GM18498 (cell line): ENCODE measurements at regions not wholly inside any gene's neighbourhood (a gene's known extent, or its start where the extent isn't known, plus 50 kb on each side); places are given as distances from the start of the nearest gene placed in this dataset.
"Not testable (repeated sequence)": the region's sequence is repeated elsewhere in the genome, so short reads cannot be mapped to it uniquely, and the experiment has no call there.

Experiments used
- ATAC-seq: cut with Tn5 transposase; IDR thresholded peaks from one replicate; pipeline ENCODE4 v1.9.1; 2021; ENCODE audit warnings: mild to moderate bottlenecking, moderate library complexity; ENCODE audit not compliant: unreplicated experiment

GRCh38 chr5:110812639-110813038 lies 73.8 kb downstream of the SLC25A46 start:
- ATAC-seq = no peak

- ATAC-seq = no peak
Observed at GRCh38 chr5:110815916-110816605, 77.3 kb downstream of the SLC25A46 start.

- ATAC-seq = no peak
Observed at GRCh38 chr5:110817459-110817858, 78.7 kb downstream of the SLC25A46 start.

GRCh38 chr5:110823571-110823970 lies 84.8 kb downstream of the SLC25A46 start:
- ATAC-seq = no peak

- no peak for ATAC-seq
Observed at GRCh38 chr5:110824936-110825441, 86.2 kb downstream of the SLC25A46 start.

- peak; percentile 58 for ATAC-seq
Observed at GRCh38 chr5:110832683-110833082, 93.9 kb downstream of the SLC25A46 start.

- not testable (repeated sequence) for ATAC-seq
Observed at GRCh38 chr5:110834933-110835332, 96.1 kb downstream of the SLC25A46 start.

GRCh38 chr5:110836851-110837250 lies 98.0 kb downstream of the SLC25A46 start:
- ATAC-seq = no peak

GRCh38 chr5:110838357-110838756 lies 99.5 kb downstream of the SLC25A46 start:
- not testable (repeated sequence) for ATAC-seq

- no peak for ATAC-seq
Observed at GRCh38 chr5:110838961-110839360, 100.2 kb downstream of the SLC25A46 start.

- ATAC-seq = no peak
Observed at GRCh38 chr5:110840347-110840960, 101.6 kb downstream of the SLC25A46 start.

- ATAC-seq = no peak
Observed at GRCh38 chr5:110841137-110841536, 102.3 kb downstream of the SLC25A46 start.

- ATAC-seq = no peak
Observed at GRCh38 chr5:110842948-110843347, 104.1 kb downstream of the SLC25A46 start.

GRCh38 chr5:110844251-110844650 lies 105.4 kb downstream of the SLC25A46 start:
- no peak for ATAC-seq

- no peak for ATAC-seq
Observed at GRCh38 chr5:110846398-110847001, 107.7 kb downstream of the SLC25A46 start.

- ATAC-seq = no peak
Observed at GRCh38 chr5:110851357-110851756, 112.5 kb downstream of the SLC25A46 start.

GRCh38 chr5:110852053-110852452 lies 113.2 kb downstream of the SLC25A46 start:
- peak; percentile 94 for ATAC-seq

- ATAC-seq = no peak
Observed at GRCh38 chr5:110852541-110852940, 113.7 kb downstream of the SLC25A46 start.

- ATAC-seq = no peak
Observed at GRCh38 chr5:110853267-110853666, 114.5 kb downstream of the SLC25A46 start.

GRCh38 chr5:110854200-110854599 lies 115.4 kb downstream of the SLC25A46 start:
- ATAC-seq = no peak

- ATAC-seq = no peak
Observed at GRCh38 chr5:110855961-110856360, 117.2 kb downstream of the SLC25A46 start.
